HL-60 (cell line): ENCODE measurements at regions not wholly inside any gene's neighbourhood (a gene's known extent, or its start where the extent isn't known, plus 50 kb on each side); places are given as distances from the start of the nearest gene placed in this dataset.

Experiments
- DNase-seq, 2 experiments: peaks; one replicate each; pipeline ENCODE4 v3.0.0-alpha.2; 2010 to 2020; ENCODE audit warnings: low read depth in 1 of 2, low spot score in 1 of 2
- H3K27ac ChIP-seq: fragments of 250-450 bp; sonication (Bioruptor Pico); replicated peaks from 2 replicates; pipeline ENCODE4 v1.5.1; 2020; ENCODE audit warnings: mild to moderate bottlenecking, moderate library complexity
- H3K27me3 ChIP-seq: fragments of 250-450 bp; sonication (Bioruptor Pico); 2 replicates; pipeline ENCODE4 v1.5.1; 2021; ENCODE audit warnings: mild to moderate bottlenecking, moderate library complexity; ENCODE audit not compliant: insufficient read depth, poor library complexity, severe bottlenecking
- H3K4me3 ChIP-seq: replicated peaks from 2 replicates; pipeline ENCODE4 v1.5.1; 2011; ENCODE audit warnings: mild to moderate bottlenecking, control low read depth, low read length; ENCODE audit not compliant: insufficient read depth
- CTCF ChIP-seq: IDR thresholded peaks from one replicate; pipeline ENCODE4 v1.5.1; 2011; ENCODE audit warnings: low read length, control low read depth, inconsistent platforms; ENCODE audit not compliant: insufficient read depth
- GABPA ChIP-seq: IDR thresholded peaks from 2 replicates; pipeline ENCODE4 v1.6.1; 2012; ENCODE audit warnings: low read depth
- POLR2AphosphoS5 ChIP-seq: IDR thresholded peaks from 2 replicates; pipeline ENCODE4 v1.6.1; 2012; ENCODE audit warnings: low read depth
- REST ChIP-seq: IDR thresholded peaks from 2 replicates; pipeline ENCODE4 v1.6.1; 2012; ENCODE audit warnings: low read depth; ENCODE audit not compliant: insufficient replicate concordance
- SPI1 ChIP-seq: IDR thresholded peaks from 2 replicates; pipeline ENCODE4 v1.6.1; 2012; ENCODE audit warnings: low read depth, mild to moderate bottlenecking, borderline replicate concordance

- Histone ChIP-seq H3K27me3 (no peaks in the 10 kb centered on the region), H3K27ac (no peak overlapping the region), H3K4me3 (no peak overlapping the region)
- DNase-seq = no peak
- TF ChIP-seq POLR2AphosphoS5 = no peak
- no peak for TF ChIP-seq CTCF
- TF ChIP-seq GABPA = no peak
- TF ChIP-seq REST = no peak
- TF ChIP-seq SPI1 = no peak
Observed at GRCh38 chr19:13604902-13605586, 98.8 kb upstream of the CACNA1A start.

DNA sequence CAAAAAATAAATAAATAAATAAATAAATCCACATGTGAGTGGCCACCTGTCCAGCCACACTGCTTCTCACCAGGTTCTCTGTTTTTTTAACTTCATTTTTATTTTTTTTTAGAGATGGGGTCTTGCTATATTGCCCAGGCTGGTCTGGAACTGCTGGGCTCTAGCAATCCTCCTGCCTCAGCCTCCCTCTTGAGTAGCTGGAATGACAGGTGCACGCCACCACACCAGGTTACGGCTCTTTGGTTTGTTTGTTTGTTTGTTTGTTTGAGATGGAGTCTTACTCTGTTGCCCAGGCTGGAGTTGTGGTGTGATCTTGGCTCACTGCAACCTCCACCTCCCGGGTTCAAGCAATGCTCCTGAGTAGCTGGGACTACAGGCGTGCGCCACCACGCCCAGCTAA lies 94.5 kb upstream of the CACNA1A start:
- no peak overlapping the region for H3K27ac ChIP-seq
- DNase-seq = no peak
- no peaks in the 10 kb centered on the region for H3K27me3 ChIP-seq
- TF ChIP-seq GABPA (no peak), REST (no peak), SPI1 (no peak), POLR2AphosphoS5 (no peak), CTCF (no peak)
- no peak overlapping the region for H3K4me3 ChIP-seq

DNA sequence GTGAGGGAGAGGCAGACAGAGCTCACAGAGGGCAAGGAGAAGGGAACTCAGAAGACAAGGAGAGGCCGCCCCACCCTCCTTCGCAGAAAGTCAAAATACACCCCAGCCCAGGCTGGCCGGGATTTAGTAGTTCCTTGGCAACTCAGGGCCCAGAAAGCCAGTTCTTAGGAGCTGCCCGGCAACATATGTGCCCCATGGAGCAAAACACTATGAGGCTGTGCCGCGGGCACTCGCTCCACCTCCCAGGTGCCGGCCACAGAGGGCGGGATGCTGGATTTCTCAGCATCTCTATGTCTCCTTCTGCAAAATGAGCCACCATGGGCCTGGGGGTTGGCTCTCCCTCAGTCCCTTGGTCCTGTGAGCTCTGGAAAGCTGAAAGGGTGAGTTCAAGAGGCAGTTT lies 93.8 kb upstream of the CACNA1A start:
- no peak for DNase-seq
- Histone ChIP-seq H3K27ac (no peak overlapping the region), H3K27me3 (no peaks in the 10 kb centered on the region), H3K4me3 (no peak overlapping the region)
- TF ChIP-seq POLR2AphosphoS5 (no peak), CTCF (no peak), REST (no peak), SPI1 (no peak), GABPA (no peak)
